ENCODE measurements at regions not wholly inside any gene's neighbourhood (a gene's known extent, or its start where the extent isn't known, plus 50 kb on each side); places are given as distances from the start of the nearest gene placed in this dataset.

DNA sequence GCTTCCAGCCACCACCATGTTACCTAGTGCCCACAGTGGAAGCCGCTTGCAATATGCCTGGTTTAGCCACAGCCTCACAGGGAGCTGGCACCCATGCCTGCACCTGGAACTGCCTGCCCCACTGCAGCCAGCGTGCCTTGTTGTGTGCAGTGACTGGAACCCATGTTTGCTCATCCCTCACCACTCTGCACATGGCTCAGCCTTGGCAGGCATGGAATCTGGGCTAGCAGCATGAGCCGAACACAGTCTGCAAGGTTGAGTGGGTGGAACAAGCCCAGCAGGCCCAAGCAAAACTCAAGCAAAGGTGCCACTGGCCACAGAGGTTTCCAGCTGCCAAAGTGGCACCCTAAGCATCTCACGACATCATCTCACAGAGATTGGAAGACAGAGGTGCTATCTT is 269.5 kb downstream of the PCDH20 start:
- Mint-ChIP-seq H3K27me3 (no peaks in the 10 kb centered on the region), H3K36me3 (peaks cover 0 to 4% (median 0%) of the 10 kb centered on the region in 5 donors), H3K9me3 (peaks cover 2 to 27% (median 12%) of the 10 kb centered on the region in 11 donors), H3K27ac (no peak overlapping the region), H3K4me1 (no peaks in the 10 kb centered on the region), H3K4me3 (no peak overlapping the region)
- intact Hi-C loops (cut with micrococcal nuclease), result no loop called here
- ChIA-PET CTCF (no interaction called here), POLR2A (interaction anchor here (0.5 kb wide), 1 partner anchor 305 kb away, joined by 3 read pairs; no protein-coding TSS in a partner anchor)
- no peak for DNase-seq
- no peaks in the 10 kb centered on the region for H3K27me3 ChIP-seq (ENCODE audit: control insufficient read depth in 2 of 2, insufficient read depth in 2 of 2, low read length in 2 of 2)
- H3K4me3 ChIP-seq (ENCODE audit: low read length), result no peak overlapping the region
- H3K36me3 ChIP-seq (ENCODE audit: control insufficient read depth in 2 of 3, insufficient read depth in 3 of 3, low read length in 3 of 3), result no peaks in the 10 kb centered on the region
- no peak for ATAC-seq
- H3K9me3 ChIP-seq (ENCODE audit: control insufficient read depth in 2 of 3, low read length in 3 of 3), result peaks cover 0 to 6% (median 0%) of the 10 kb centered on the region in 3 experiments
- H3K4me1 ChIP-seq (ENCODE audit: control insufficient read depth in 2 of 2, insufficient read depth in 2 of 2, low read length in 2 of 2), result no peaks in the 10 kb centered on the region
- H3K27ac ChIP-seq (ENCODE audit: low read depth, low read length), result no peak overlapping the region

DNA sequence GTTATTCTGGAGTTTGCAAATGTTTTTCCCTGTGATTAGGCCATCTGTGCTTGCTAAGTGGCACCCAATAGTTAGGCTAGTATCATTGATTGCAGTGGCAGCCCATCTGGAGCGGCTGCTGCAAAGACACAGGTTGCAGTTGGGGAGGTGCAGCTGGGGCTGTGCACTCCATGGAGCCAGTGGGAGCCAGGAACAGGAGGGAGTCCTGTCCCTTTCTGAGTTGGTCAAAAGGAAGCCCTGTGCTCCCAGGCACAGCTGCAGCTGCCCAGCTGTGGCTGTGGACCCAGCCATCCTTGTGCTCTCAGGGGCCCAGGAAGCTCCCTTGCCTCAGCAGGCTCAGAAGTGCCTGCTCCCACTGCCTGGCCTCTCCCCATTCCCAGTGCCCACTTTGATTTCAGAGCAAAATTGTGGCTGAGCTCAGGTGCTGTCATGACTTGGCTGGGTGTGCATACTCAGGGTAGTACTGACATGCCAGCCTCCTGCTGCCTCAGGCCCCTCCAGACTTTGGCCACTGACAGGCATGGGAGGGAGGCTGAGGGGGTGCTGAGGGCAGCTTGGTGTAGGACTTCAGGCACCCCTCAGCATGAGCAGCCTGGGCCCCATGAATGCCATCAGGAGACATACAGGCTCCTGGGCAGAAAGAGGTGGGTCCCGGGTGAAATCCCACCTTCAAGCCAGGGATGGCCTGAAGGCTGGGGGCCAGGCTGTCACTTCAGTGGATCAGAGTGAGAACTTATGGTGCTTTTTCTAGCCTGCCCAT is 270.6 kb downstream of the PCDH20 start:
- ChIA-PET CTCF (no interaction called here), POLR2A (no interaction called here)
- DNase-seq (no peak), ATAC-seq (no peak)
- H3K4me3 ChIP-seq (ENCODE audit: low read length), result no peak overlapping the region
- no peaks in the 10 kb centered on the region for H3K27me3 Mint-ChIP-seq
- no peaks in the 10 kb centered on the region for H3K4me1 ChIP-seq (ENCODE audit: control insufficient read depth in 2 of 2, insufficient read depth in 2 of 2, low read length in 2 of 2)
- peaks cover 0 to 4% (median 0%) of the 10 kb centered on the region in 5 donors for H3K36me3 Mint-ChIP-seq
- H3K27ac ChIP-seq (ENCODE audit: low read depth, low read length), result no peak overlapping the region
- H3K4me3 Mint-ChIP-seq, result no peak overlapping the region
- H3K9me3 Mint-ChIP-seq, result peaks cover 2 to 27% (median 12%) of the 10 kb centered on the region in 11 donors
- intact Hi-C loops (cut with micrococcal nuclease), result no loop called here
- peaks cover 0 to 6% (median 0%) of the 10 kb centered on the region in 3 experiments for H3K9me3 ChIP-seq (ENCODE audit: control insufficient read depth in 2 of 3, low read length in 3 of 3)
- H3K27me3 ChIP-seq (ENCODE audit: control insufficient read depth in 2 of 2, insufficient read depth in 2 of 2, low read length in 2 of 2), result no peaks in the 10 kb centered on the region
- H3K36me3 ChIP-seq (ENCODE audit: control insufficient read depth in 2 of 3, insufficient read depth in 3 of 3, low read length in 3 of 3), result no peaks in the 10 kb centered on the region
- no peak overlapping the region for H3K27ac Mint-ChIP-seq
- H3K4me1 Mint-ChIP-seq, result no peaks in the 10 kb centered on the region

DNA sequence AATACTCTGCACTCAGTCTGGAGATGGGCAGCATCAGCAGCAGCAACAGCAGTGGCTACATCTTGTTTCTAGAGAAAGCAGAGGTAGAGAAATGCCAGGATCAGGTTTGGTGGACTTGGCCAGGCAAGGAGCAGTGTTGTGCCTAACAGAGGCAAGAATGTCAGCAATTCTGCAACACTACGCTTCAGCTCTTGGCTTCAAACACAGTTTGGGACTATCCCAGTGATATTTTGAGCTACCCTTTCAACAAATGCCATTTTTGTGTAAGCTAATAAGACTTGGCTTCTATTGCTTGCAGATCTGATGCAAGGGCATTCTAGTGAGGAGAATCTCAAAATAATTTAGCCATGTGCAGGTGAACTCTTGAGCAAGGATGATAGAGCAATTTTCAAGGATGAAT is 271.3 kb downstream of the PCDH20 start:
- H3K9me3 ChIP-seq (ENCODE audit: control insufficient read depth in 2 of 3, low read length in 3 of 3), result peaks cover 0 to 6% (median 0%) of the 10 kb centered on the region in 3 experiments
- H3K36me3 ChIP-seq (ENCODE audit: control insufficient read depth in 2 of 3, insufficient read depth in 3 of 3, low read length in 3 of 3), result no peaks in the 10 kb centered on the region
- intact Hi-C loops (cut with micrococcal nuclease), result no loop called here
- DNase-seq (no peak), ATAC-seq (no peak)
- no peaks in the 10 kb centered on the region for H3K27me3 ChIP-seq (ENCODE audit: control insufficient read depth in 2 of 2, insufficient read depth in 2 of 2, low read length in 2 of 2)
- H3K4me1 ChIP-seq (ENCODE audit: control insufficient read depth in 2 of 2, insufficient read depth in 2 of 2, low read length in 2 of 2), result no peaks in the 10 kb centered on the region
- Mint-ChIP-seq H3K4me3 (no peak overlapping the region), H3K27me3 (no peaks in the 10 kb centered on the region), H3K36me3 (peaks cover 0 to 4% (median 0%) of the 10 kb centered on the region in 5 donors), H3K9me3 (peaks cover 3 to 27% (median 12%) of the 10 kb centered on the region in 11 donors), H3K4me1 (no peaks in the 10 kb centered on the region), H3K27ac (no peak overlapping the region)
- H3K27ac ChIP-seq (ENCODE audit: low read depth, low read length), result no peak overlapping the region
- POLR2A ChIA-PET, result no interaction called here
- CTCF ChIA-PET, result no interaction called here
- no peak overlapping the region for H3K4me3 ChIP-seq (ENCODE audit: low read length)

DNA sequence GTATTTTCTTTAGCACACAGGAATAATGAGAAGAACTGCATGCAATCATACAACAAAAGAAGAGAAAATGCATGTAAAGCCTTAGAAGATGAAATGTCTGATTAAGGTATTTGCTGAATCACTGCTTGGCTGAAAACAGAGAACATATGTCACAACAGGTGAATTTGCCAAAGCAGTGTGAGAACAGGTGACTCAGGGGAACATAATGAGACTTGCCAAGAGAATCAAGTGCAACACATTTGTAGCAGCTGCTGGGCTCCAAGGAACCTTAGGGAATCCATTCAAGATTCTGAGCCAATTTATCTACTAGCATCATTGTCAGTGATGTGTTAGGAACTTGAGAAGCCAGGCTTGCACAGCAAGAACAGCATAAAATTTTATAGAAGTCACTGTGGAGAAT is 273.1 kb downstream of the PCDH20 start:
- no peak overlapping the region for H3K27ac Mint-ChIP-seq
- H3K4me1 Mint-ChIP-seq, result no peaks in the 10 kb centered on the region
- Histone ChIP-seq H3K27ac (ENCODE audit: low read depth, low read length) (no peak overlapping the region), H3K27me3 (ENCODE audit: control insufficient read depth in 2 of 2, insufficient read depth in 2 of 2, low read length in 2 of 2) (no peaks in the 10 kb centered on the region), H3K9me3 (ENCODE audit: control insufficient read depth in 2 of 3, low read length in 3 of 3) (peaks cover 0 to 6% (median 0%) of the 10 kb centered on the region in 3 experiments), H3K4me1 (ENCODE audit: control insufficient read depth in 2 of 2, insufficient read depth in 2 of 2, low read length in 2 of 2) (no peaks in the 10 kb centered on the region), H3K36me3 (ENCODE audit: control insufficient read depth in 2 of 3, insufficient read depth in 3 of 3, low read length in 3 of 3) (no peaks in the 10 kb centered on the region), H3K4me3 (ENCODE audit: low read length) (no peak overlapping the region)
- no peaks in the 10 kb centered on the region for H3K27me3 Mint-ChIP-seq
- peaks cover 5 to 23% (median 9%) of the 10 kb centered on the region in 11 donors for H3K9me3 Mint-ChIP-seq
- CTCF ChIA-PET, result no interaction called here
- no peak for DNase-seq
- peaks cover 0 to 4% (median 0%) of the 10 kb centered on the region in 5 donors for H3K36me3 Mint-ChIP-seq
- POLR2A ChIA-PET, result no interaction called here
- intact Hi-C loops (cut with micrococcal nuclease), result no loop called here
- H3K4me3 Mint-ChIP-seq, result no peak overlapping the region
- ATAC-seq, result no peak

DNA sequence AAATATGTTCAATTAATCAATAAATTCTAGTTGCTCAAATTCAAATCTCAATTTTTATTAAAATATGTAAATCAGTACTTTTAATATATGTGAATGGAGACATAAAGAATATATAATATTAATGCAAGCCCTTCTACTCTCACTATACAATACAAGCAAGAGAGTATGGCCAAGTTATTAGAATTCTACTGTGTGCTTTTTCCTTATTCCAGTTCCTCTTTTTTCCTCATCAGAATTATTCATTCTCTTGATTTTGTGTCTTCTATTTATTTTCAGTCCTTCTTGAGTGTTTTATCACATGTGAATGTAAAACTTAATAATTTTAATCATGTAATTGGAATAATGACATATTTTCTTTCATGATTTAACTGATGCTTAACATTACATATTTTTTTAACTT is 276.8 kb downstream of the PCDH20 start:
- H3K4me3 ChIP-seq (ENCODE audit: low read length), result no peak overlapping the region
- ChIA-PET POLR2A (no interaction called here), CTCF (no interaction called here)
- H3K9me3 ChIP-seq (ENCODE audit: control insufficient read depth in 2 of 3, low read length in 3 of 3), result no peaks in the 10 kb centered on the region
- no peak for ATAC-seq
- Mint-ChIP-seq H3K4me1 (no peaks in the 10 kb centered on the region), H3K27me3 (no peaks in the 10 kb centered on the region), H3K9me3 (peaks cover 0 to 23% (median 6%) of the 10 kb centered on the region in 11 donors), H3K4me3 (no peak overlapping the region), H3K36me3 (peaks cover 0 to 4% (median 0%) of the 10 kb centered on the region in 5 donors), H3K27ac (no peak overlapping the region)
- no peaks in the 10 kb centered on the region for H3K36me3 ChIP-seq (ENCODE audit: control insufficient read depth in 2 of 3, insufficient read depth in 3 of 3, low read length in 3 of 3)
- no peak for DNase-seq
- H3K27ac ChIP-seq (ENCODE audit: low read depth, low read length), result no peak overlapping the region
- intact Hi-C loops (cut with micrococcal nuclease), result no loop called here
- no peaks in the 10 kb centered on the region for H3K4me1 ChIP-seq (ENCODE audit: control insufficient read depth in 2 of 2, insufficient read depth in 2 of 2, low read length in 2 of 2)
- H3K27me3 ChIP-seq (ENCODE audit: control insufficient read depth in 2 of 2, insufficient read depth in 2 of 2, low read length in 2 of 2), result no peaks in the 10 kb centered on the region

DNA sequence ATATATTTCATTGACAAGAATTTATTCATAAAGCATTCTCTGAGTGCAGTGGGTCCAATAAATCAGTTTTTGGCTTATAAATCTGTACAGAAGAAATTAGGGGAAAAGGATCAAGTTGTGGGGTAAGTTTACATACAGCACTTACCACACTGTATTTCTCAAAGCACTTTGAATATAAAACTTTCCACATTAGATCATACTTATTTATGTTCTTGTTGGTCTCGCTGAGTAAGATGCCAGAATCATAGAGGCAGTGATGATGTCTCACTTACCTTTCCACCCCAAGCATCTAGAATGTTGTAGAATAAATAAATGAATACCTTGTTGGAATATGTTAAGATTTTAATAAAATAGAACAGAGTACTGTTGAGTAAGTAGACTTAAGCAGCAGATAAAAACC is 279.1 kb downstream of the PCDH20 start:
- no peaks in the 10 kb centered on the region for H3K4me1 Mint-ChIP-seq
- H3K36me3 Mint-ChIP-seq, result no peaks in the 10 kb centered on the region
- ATAC-seq (no peak), DNase-seq (no peak)
- Histone ChIP-seq H3K27ac (ENCODE audit: low read depth, low read length) (no peak overlapping the region), H3K4me1 (ENCODE audit: control insufficient read depth in 2 of 2, insufficient read depth in 2 of 2, low read length in 2 of 2) (no peaks in the 10 kb centered on the region), H3K27me3 (ENCODE audit: control insufficient read depth in 2 of 2, insufficient read depth in 2 of 2, low read length in 2 of 2) (no peaks in the 10 kb centered on the region), H3K4me3 (ENCODE audit: low read length) (no peak overlapping the region), H3K9me3 (ENCODE audit: control insufficient read depth in 2 of 3, low read length in 3 of 3) (no peaks in the 10 kb centered on the region), H3K36me3 (ENCODE audit: control insufficient read depth in 2 of 3, insufficient read depth in 3 of 3, low read length in 3 of 3) (no peaks in the 10 kb centered on the region)
- H3K9me3 Mint-ChIP-seq, result peaks cover 0 to 11% (median 1%) of the 10 kb centered on the region in 11 donors
- H3K4me3 Mint-ChIP-seq, result no peak overlapping the region
- ChIA-PET CTCF (no interaction called here), POLR2A (no interaction called here)
- intact Hi-C loops (cut with micrococcal nuclease), result no loop called here
- no peak overlapping the region for H3K27ac Mint-ChIP-seq
- no peaks in the 10 kb centered on the region for H3K27me3 Mint-ChIP-seq

DNA sequence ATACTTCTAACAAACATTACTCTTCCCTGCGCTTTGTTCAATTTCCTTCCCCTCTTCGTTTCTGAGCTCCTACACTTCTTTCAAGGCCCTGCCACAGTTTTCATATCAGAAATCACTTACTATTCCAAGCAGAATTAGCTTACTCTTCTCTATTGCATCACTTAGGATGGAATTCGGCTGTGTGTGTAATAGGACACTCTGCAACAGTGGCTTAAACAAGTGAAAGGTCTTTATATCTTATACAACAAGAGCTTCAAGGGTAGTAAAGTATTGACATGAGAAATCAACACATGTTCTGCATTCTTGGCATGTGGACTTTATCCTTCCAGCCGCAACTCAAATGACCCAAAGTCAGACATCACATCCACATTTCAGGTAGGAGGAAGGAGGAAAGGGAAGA is 279.6 kb downstream of the PCDH20 start:
- intact Hi-C loops (cut with micrococcal nuclease), result no loop called here
- no peak overlapping the region for H3K4me3 Mint-ChIP-seq
- no peaks in the 10 kb centered on the region for H3K27me3 Mint-ChIP-seq
- Histone ChIP-seq H3K36me3 (ENCODE audit: control insufficient read depth in 2 of 3, insufficient read depth in 3 of 3, low read length in 3 of 3) (no peaks in the 10 kb centered on the region), H3K9me3 (ENCODE audit: control insufficient read depth in 2 of 3, low read length in 3 of 3) (no peaks in the 10 kb centered on the region), H3K4me1 (ENCODE audit: control insufficient read depth in 2 of 2, insufficient read depth in 2 of 2, low read length in 2 of 2) (no peaks in the 10 kb centered on the region), H3K27me3 (ENCODE audit: control insufficient read depth in 2 of 2, insufficient read depth in 2 of 2, low read length in 2 of 2) (no peaks in the 10 kb centered on the region), H3K27ac (ENCODE audit: low read depth, low read length) (no peak overlapping the region), H3K4me3 (ENCODE audit: low read length) (no peak overlapping the region)
- H3K27ac Mint-ChIP-seq, result no peak overlapping the region
- ChIA-PET CTCF (no interaction called here), POLR2A (no interaction called here)
- peaks cover 0 to 9% (median 0%) of the 10 kb centered on the region in 11 donors for H3K9me3 Mint-ChIP-seq
- ATAC-seq (no peak), DNase-seq (no peak)
- no peaks in the 10 kb centered on the region for H3K4me1 Mint-ChIP-seq
- H3K36me3 Mint-ChIP-seq, result no peaks in the 10 kb centered on the region
